WI38 (cell line): ENCODE measurements at regions not wholly inside any gene's neighbourhood (a gene's known extent, or its start where the extent isn't known, plus 50 kb on each side); places are given as distances from the start of the nearest gene placed in this dataset.

Source experiments
- H3K4me3 ChIP-seq: 2 replicates; pipeline ENCODE4 v1.5.1; 2011; ENCODE audit warnings: low read depth, mild to moderate bottlenecking, control low read depth, low read length
- TF ChIP-seq, protein P1 (sequence below): IDR thresholded peaks from 2 replicates; pipeline ENCODE4 v1.5.1; 2012; ENCODE audit warnings: low read depth, mild to moderate bottlenecking, control low read depth, low read length

- TF ChIP-seq, protein P1, sequence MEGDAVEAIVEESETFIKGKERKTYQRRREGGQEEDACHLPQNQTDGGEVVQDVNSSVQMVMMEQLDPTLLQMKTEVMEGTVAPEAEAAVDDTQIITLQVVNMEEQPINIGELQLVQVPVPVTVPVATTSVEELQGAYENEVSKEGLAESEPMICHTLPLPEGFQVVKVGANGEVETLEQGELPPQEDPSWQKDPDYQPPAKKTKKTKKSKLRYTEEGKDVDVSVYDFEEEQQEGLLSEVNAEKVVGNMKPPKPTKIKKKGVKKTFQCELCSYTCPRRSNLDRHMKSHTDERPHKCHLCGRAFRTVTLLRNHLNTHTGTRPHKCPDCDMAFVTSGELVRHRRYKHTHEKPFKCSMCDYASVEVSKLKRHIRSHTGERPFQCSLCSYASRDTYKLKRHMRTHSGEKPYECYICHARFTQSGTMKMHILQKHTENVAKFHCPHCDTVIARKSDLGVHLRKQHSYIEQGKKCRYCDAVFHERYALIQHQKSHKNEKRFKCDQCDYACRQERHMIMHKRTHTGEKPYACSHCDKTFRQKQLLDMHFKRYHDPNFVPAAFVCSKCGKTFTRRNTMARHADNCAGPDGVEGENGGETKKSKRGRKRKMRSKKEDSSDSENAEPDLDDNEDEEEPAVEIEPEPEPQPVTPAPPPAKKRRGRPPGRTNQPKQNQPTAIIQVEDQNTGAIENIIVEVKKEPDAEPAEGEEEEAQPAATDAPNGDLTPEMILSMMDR = no peak
- no peak overlapping the region for H3K4me3 ChIP-seq
Measured at GRCh38 chr5:8329773-8330172, 460.8 kb downstream of the MTRR start.

DNA sequence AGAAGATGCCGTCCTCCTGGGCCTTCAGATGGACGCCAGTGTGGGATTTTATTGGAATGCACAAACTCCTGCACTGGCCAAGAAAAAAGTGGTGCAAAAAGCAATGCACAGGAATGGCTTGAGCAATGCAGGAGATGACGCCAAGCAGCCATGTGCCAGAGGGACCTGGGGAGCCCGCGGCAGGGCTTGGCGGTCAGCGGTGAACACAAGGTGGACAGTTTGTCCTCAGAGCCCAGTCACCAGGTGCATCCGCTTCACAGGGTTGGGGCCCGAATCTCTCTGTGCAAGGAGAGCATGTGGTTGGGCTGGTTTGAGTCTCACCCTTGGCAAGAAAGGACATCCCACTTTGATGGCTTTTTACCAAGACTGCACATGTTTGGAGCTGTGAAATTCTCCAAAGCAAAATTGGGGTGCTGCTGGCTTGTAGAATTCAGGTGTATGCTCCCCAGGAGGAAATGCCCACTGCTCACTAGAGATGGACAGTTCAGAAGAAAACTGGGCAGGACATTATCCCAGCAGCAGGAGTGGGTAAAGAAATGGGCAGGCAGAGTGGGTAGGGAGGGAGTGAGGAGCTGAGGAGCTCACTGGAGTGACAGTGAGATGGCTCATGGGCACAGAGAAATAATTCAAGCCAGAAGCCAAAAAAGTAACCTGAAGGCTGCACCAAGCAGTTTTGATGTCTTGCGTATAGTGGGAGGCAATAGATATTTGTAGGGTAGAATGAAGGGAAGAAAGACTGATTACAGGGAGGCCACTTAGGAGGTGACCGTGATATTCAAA, 463.9 kb downstream of the MTRR start:
- H3K4me3 ChIP-seq = no peak overlapping the region
- TF ChIP-seq, protein P1 = no peak

GRCh38 chr5:8333485-8333884, 464.5 kb downstream of the MTRR start:
- no peak overlapping the region for H3K4me3 ChIP-seq

DNA sequence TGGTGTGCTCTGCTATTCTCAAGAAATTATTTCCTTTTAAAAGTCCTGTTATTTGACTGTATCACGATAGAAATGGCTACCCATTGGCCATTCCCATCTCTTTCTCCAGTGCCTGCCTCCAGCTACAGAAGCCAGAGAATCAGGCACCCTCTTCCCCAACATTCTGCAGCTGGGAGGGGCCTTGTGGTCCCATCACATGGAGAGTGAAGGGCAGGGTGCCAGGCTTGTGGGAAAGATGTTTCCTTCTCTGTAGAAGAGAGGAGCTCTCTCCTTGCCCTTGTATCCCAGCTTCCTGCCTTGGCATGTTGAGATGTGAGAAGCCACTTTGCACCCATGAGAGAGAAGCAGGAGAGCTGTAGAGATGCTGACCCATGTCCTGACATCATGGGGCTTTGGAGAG, 465.0 kb downstream of the MTRR start:
- TF ChIP-seq, protein P1 = no peak
- H3K4me3 ChIP-seq = no peak overlapping the region

More at GRCh38 chr5:8333485-8333884, 464.5 kb downstream of the MTRR start:
- TF ChIP-seq, protein P1 = no peak

DNA sequence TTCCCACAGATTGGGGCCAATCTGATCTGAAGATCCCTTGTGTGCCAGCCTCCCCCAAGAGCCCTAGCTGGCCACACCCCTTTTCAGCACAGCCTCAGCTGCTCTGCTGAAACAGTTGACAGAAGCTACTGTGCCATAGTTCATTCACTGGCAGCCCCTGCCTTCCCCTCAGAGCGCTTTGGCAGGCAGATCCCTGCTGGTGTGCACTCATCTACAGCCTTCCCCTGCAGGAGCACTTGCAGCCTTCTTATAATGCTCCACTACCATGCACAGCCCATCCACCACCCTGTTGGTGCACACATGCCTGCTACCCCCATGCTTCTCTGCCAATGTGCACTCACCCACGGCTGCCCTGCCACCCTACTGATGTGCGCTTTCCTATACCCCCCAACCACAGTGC, 471.3 kb downstream of the MTRR start:
- TF ChIP-seq, protein P1 = no peak
- H3K4me3 ChIP-seq = peak overlapping the region; percentile 29; the same call in 1 of the 2 replicates

GRCh38 chr5:8340739-8341344, 471.9 kb downstream of the MTRR start:
- peak overlapping the region; percentile 29; the same call in 1 of the 2 replicates for H3K4me3 ChIP-seq
- TF ChIP-seq, protein P1 = peak; percentile 51

- TF ChIP-seq, protein P1 = no peak
- no peak overlapping the region for H3K4me3 ChIP-seq
Measured at GRCh38 chr5:8341406-8341805, 472.5 kb downstream of the MTRR start.
